ENCODE measurements at regions not wholly inside any gene's neighbourhood (a gene's known extent, or its start where the extent isn't known, plus 50 kb on each side); places are given as distances from the start of the nearest gene placed in this dataset.
"Not testable (repeated sequence)": the region's sequence is repeated elsewhere in the genome, so short reads cannot be mapped to it uniquely, and the experiment has no call there.

- H3K36me3 ChIP-seq (ENCODE audit: control insufficient read depth in 2 of 2, insufficient read depth in 2 of 2, low read length in 1 of 2), result no peaks in the 10 kb centered on the region
- 96% methylated on average over 2 of the region's 2 CpGs for WGBS
- no peaks in the 10 kb centered on the region for H3K9me3 ChIP-seq (ENCODE audit: control insufficient read depth in 2 of 2, insufficient read depth in 1 of 2, low read length in 1 of 2)
- H3K4me1 ChIP-seq (ENCODE audit: control insufficient read depth in 2 of 2, insufficient read depth in 2 of 2, low read length in 2 of 2), result no peaks in the 10 kb centered on the region
- no peak overlapping the region for H3K4me3 ChIP-seq (ENCODE audit: low read length in 2 of 2)
- no peak for DNase-seq (ENCODE audit: low read depth in 6 of 9, low spot score in 9 of 9)
- peaks cover 30 to 64% of the 10 kb centered on the region in 2 donors for H3K27me3 ChIP-seq (ENCODE audit: control insufficient read depth in 2 of 2, insufficient read depth in 1 of 2, low read length in 1 of 2)
- no peak overlapping the region for H3K27ac ChIP-seq (ENCODE audit: low read depth in 1 of 2, low read length in 1 of 2)
These were observed 51.2 kb upstream of the LBX1 start for GRCh38 chr10:101280511-101280910.

DNA sequence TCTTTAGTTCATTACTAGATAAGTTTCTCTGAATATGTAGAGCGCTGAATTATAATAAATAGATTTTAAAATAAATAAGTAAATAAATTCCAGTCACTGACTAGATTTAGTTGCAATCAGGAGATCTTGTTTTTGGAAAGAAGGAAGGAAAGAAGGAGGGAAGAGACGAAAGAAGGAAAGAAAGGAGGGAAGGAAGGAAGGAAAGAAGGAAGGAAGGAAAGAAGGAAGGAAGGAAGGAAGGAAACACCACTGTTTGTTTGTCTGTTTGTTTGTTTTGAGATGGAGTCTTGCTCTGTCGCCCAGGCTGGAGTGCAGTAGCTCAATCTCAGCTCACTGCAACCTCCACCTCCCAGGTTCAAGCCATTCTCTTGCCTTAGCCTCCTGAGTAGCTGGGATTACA, 51.7 kb upstream of the LBX1 start:
- not testable (repeated sequence) for H3K9me3 ChIP-seq (ENCODE audit: control insufficient read depth in 2 of 2, insufficient read depth in 1 of 2, low read length in 1 of 2); H3K27ac ChIP-seq (ENCODE audit: low read depth in 1 of 2, low read length in 1 of 2); H3K36me3 ChIP-seq (ENCODE audit: control insufficient read depth in 2 of 2, insufficient read depth in 2 of 2, low read length in 1 of 2); H3K4me1 ChIP-seq (ENCODE audit: control insufficient read depth in 2 of 2, insufficient read depth in 2 of 2, low read length in 2 of 2); H3K4me3 ChIP-seq (ENCODE audit: low read length in 2 of 2); DNase-seq (ENCODE audit: low read depth in 6 of 9, low spot score in 9 of 9)
- WGBS, result 87% methylated on average over 3 of the region's 3 CpGs
- H3K27me3 ChIP-seq (ENCODE audit: control insufficient read depth in 2 of 2, insufficient read depth in 1 of 2, low read length in 1 of 2), result peaks cover 34 to 67% of the 10 kb centered on the region in 2 donors

- no peak overlapping the region for H3K4me3 ChIP-seq (ENCODE audit: low read length in 2 of 2)
- no peak for DNase-seq (ENCODE audit: low read depth in 6 of 9, low spot score in 9 of 9)
- H3K27me3 ChIP-seq (ENCODE audit: control insufficient read depth in 2 of 2, insufficient read depth in 1 of 2, low read length in 1 of 2), result peaks cover 51 to 81% of the 10 kb centered on the region in 2 donors
- 88% methylated on average over 2 of the region's 2 CpGs for WGBS
- no peaks in the 10 kb centered on the region for H3K9me3 ChIP-seq (ENCODE audit: control insufficient read depth in 2 of 2, insufficient read depth in 1 of 2, low read length in 1 of 2)
- no peak overlapping the region for H3K27ac ChIP-seq (ENCODE audit: low read depth in 1 of 2, low read length in 1 of 2)
- H3K36me3 ChIP-seq (ENCODE audit: control insufficient read depth in 2 of 2, insufficient read depth in 2 of 2, low read length in 1 of 2), result no peaks in the 10 kb centered on the region
- no peaks in the 10 kb centered on the region for H3K4me1 ChIP-seq (ENCODE audit: control insufficient read depth in 2 of 2, insufficient read depth in 2 of 2, low read length in 2 of 2)
These were observed 53.7 kb upstream of the LBX1 start for GRCh38 chr10:101282947-101283346.

DNA sequence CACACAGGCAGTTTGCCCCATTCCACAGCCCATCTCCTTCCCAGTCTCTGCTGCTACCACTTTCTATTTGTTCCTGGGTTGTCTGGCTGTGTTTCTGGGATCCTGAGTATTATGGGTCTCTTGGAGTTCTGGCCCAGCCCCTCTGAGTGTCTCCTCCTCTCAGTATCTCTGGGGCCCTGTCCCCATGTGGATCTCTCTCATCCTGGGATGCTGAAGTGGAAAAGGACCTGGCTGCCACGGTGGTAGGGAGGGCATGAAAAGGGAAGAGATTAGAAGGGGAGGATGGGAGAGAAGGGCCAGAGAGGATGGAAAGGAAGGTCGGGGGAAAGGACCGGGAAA, 54.5 kb upstream of the LBX1 start:
- no peak overlapping the region for H3K27ac ChIP-seq (ENCODE audit: low read depth in 1 of 2, low read length in 1 of 2)
- no peaks in the 10 kb centered on the region for H3K9me3 ChIP-seq (ENCODE audit: control insufficient read depth in 2 of 2, insufficient read depth in 1 of 2, low read length in 1 of 2)
- no peak for DNase-seq (ENCODE audit: low read depth in 6 of 9, low spot score in 9 of 9)
- no peak overlapping the region for H3K4me3 ChIP-seq (ENCODE audit: low read length in 2 of 2)
- WGBS, result 9% methylated on average over 3 of the region's 3 CpGs
- no peaks in the 10 kb centered on the region for H3K36me3 ChIP-seq (ENCODE audit: control insufficient read depth in 2 of 2, insufficient read depth in 2 of 2, low read length in 1 of 2)
- peaks cover 59 to 84% of the 10 kb centered on the region in 2 donors for H3K27me3 ChIP-seq (ENCODE audit: control insufficient read depth in 2 of 2, insufficient read depth in 1 of 2, low read length in 1 of 2)
- H3K4me1 ChIP-seq (ENCODE audit: control insufficient read depth in 2 of 2, insufficient read depth in 2 of 2, low read length in 2 of 2), result no peaks in the 10 kb centered on the region

- no peaks in the 10 kb centered on the region for H3K9me3 ChIP-seq (ENCODE audit: control insufficient read depth in 2 of 2, insufficient read depth in 1 of 2, low read length in 1 of 2)
- 7% methylated on average over 54 of the region's 54 CpGs for WGBS
- peaks cover 64 to 87% of the 10 kb centered on the region in 2 donors for H3K27me3 ChIP-seq (ENCODE audit: control insufficient read depth in 2 of 2, insufficient read depth in 1 of 2, low read length in 1 of 2)
- no peaks in the 10 kb centered on the region for H3K4me1 ChIP-seq (ENCODE audit: control insufficient read depth in 2 of 2, insufficient read depth in 2 of 2, low read length in 2 of 2)
- no peak for DNase-seq (ENCODE audit: low read depth in 6 of 9, low spot score in 9 of 9)
- no peaks in the 10 kb centered on the region for H3K36me3 ChIP-seq (ENCODE audit: control insufficient read depth in 2 of 2, insufficient read depth in 2 of 2, low read length in 1 of 2)
- H3K4me3 ChIP-seq (ENCODE audit: low read length in 2 of 2), result no peak overlapping the region
- H3K27ac ChIP-seq (ENCODE audit: low read depth in 1 of 2, low read length in 1 of 2), result no peak overlapping the region
These were observed 55.0 kb upstream of the LBX1 start for GRCh38 chr10:101284101-101284743.

GRCh38 chr10:101284744-101285463, 55.6 kb upstream of the LBX1 start:
- H3K4me3 ChIP-seq (ENCODE audit: low read length in 2 of 2), result no peak overlapping the region
- peaks cover 70 to 92% of the 10 kb centered on the region in 2 donors for H3K27me3 ChIP-seq (ENCODE audit: control insufficient read depth in 2 of 2, insufficient read depth in 1 of 2, low read length in 1 of 2)
- no peak overlapping the region for H3K27ac ChIP-seq (ENCODE audit: low read depth in 1 of 2, low read length in 1 of 2)
- no peaks in the 10 kb centered on the region for H3K4me1 ChIP-seq (ENCODE audit: control insufficient read depth in 2 of 2, insufficient read depth in 2 of 2, low read length in 2 of 2)
- no peaks in the 10 kb centered on the region for H3K9me3 ChIP-seq (ENCODE audit: control insufficient read depth in 2 of 2, insufficient read depth in 1 of 2, low read length in 1 of 2)
- WGBS, result 30% methylated on average over 7 of the region's 7 CpGs
- H3K36me3 ChIP-seq (ENCODE audit: control insufficient read depth in 2 of 2, insufficient read depth in 2 of 2, low read length in 1 of 2), result no peaks in the 10 kb centered on the region
- DNase-seq (ENCODE audit: low read depth in 6 of 9, low spot score in 9 of 9), result no peak

GRCh38 chr10:101285519-101286070, 56.3 kb upstream of the LBX1 start:
- H3K9me3 ChIP-seq (ENCODE audit: control insufficient read depth in 2 of 2, insufficient read depth in 1 of 2, low read length in 1 of 2), result peaks cover 0 to 1% of the 10 kb centered on the region in 2 donors
- 9% methylated on average over 14 of the region's 15 CpGs for WGBS
- no peaks in the 10 kb centered on the region for H3K4me1 ChIP-seq (ENCODE audit: control insufficient read depth in 2 of 2, insufficient read depth in 2 of 2, low read length in 2 of 2)
- peaks cover 77 to 97% of the 10 kb centered on the region in 2 donors for H3K27me3 ChIP-seq (ENCODE audit: control insufficient read depth in 2 of 2, insufficient read depth in 1 of 2, low read length in 1 of 2)
- no peak for DNase-seq (ENCODE audit: low read depth in 6 of 9, low spot score in 9 of 9)
- no peak overlapping the region for H3K4me3 ChIP-seq (ENCODE audit: low read length in 2 of 2)
- H3K27ac ChIP-seq (ENCODE audit: low read depth in 1 of 2, low read length in 1 of 2), result no peak overlapping the region
- H3K36me3 ChIP-seq (ENCODE audit: control insufficient read depth in 2 of 2, insufficient read depth in 2 of 2, low read length in 1 of 2), result no peaks in the 10 kb centered on the region

- WGBS, result 35% methylated on average over 12 of the region's 12 CpGs
- Histone ChIP-seq H3K4me3 (ENCODE audit: low read length in 2 of 2) (no peak overlapping the region), H3K27ac (ENCODE audit: low read depth in 1 of 2, low read length in 1 of 2) (no peak overlapping the region), H3K36me3 (ENCODE audit: control insufficient read depth in 2 of 2, insufficient read depth in 2 of 2, low read length in 1 of 2) (no peaks in the 10 kb centered on the region), H3K27me3 (ENCODE audit: control insufficient read depth in 2 of 2, insufficient read depth in 1 of 2, low read length in 1 of 2) (peaks cover 86 to 99% of the 10 kb centered on the region in 2 donors), H3K4me1 (ENCODE audit: control insufficient read depth in 2 of 2, insufficient read depth in 2 of 2, low read length in 2 of 2) (peaks cover 0 to 3% of the 10 kb centered on the region in 2 donors), H3K9me3 (ENCODE audit: control insufficient read depth in 2 of 2, insufficient read depth in 1 of 2, low read length in 1 of 2) (peaks cover 0 to 1% of the 10 kb centered on the region in 2 donors)
- no peak for DNase-seq (ENCODE audit: low read depth in 6 of 9, low spot score in 9 of 9)
These were observed 57.2 kb upstream of the LBX1 start for GRCh38 chr10:101286248-101287046.
